NCI-H2196 (cell line): ENCODE measurements at regions not wholly inside any gene's neighbourhood (a gene's known extent, or its start where the extent isn't known, plus 50 kb on each side); places are given as distances from the start of the nearest gene placed in this dataset.
A peak's percentile ranks its signal among the peaks of the same experiment; 100 is the strongest.

Experiments used
- DNase-seq: peaks from one replicate; lab custom pipeline; 2025; ENCODE audit not compliant: unreplicated experiment; lab: John Stamatoyannopoulos, UW

DNA sequence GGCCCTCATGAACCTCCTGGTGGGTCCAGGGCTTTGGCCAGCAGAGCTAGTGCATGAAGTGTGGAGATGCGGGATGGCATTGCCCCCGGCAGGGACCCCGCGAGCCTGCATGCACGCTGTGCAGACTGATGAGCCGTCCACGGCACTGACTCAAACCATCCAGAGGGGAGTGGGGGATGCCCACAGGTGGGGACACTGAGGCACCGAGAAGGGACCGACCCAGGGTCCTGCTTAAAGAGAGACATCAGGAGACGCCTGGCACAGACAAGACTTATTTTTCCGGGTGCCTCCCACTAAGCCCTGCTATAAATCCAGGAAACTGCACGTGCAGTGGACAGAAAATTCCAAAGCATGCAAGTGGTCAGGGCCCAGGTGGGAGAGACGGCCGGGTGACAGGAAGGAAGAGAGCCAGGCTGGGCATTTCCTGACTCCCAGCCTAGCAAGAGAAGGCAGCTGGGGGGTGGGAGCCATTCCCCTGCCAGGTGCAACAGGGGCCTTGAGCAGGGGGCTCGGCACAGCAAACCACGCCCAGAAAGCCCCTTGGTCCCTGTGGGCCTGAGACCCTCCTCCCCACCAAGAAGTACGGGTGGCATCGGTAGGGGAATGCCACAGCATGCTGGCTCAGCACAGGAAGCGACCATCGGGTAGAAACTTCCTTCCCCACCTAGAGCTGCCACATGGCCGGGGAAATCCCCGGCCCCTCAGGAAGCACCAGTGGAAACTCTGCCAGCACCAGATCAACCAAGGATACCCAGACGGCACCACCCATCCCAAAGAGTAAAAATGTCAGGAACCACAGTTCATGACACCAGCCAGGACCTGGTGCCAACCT, 91.5 kb downstream of the FOXL3 start:
- no peak for DNase-seq

GRCh38 chr7:382043-382400, 92.1 kb downstream of the FOXL3 start:
- DNase-seq: no peak

GRCh38 chr7:386385-386784, 96.4 kb downstream of the FOXL3 start:
- DNase-seq: no peak

DNA sequence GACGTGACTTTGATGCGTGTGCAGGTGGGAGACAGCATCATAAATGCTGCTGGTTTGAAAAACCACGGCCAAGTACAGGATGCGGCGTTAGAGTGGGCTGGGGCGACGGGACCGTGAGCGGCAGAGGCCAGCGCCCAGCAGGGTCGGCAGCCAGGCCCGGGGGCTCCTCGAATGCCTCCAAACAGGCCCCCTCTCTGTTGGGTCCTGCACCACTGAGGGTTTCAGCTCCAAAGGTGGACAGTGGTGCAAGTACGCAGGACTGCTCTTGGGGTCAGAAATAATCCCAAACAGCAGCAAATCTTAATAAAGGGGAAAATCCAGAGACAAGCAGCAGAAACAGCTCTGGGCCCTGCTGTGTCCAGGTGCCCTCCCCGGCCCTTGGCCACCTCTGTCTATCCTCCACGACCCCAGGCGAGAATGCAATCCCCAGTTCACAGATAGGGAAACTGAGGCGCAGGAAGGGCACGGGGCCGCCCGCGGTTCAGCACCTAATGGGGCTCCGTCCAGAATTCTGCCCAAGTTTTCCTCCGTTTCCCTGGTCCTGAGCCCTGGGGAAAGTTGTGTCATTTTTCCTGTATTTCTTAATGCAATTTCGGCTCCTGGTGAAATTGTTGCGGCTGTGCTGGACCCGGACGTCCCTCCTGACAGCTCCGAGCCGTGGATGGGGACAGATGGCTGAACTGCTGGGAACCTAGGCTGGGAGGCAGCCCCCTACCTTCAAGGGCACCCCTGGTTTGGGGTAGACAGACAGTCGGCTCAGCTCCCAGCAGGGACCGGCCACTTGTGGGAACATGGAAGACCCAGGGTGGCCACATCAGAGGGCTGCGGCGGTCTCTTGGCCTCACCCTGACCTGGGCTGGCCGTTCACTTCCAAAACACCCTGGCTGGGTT, 97.4 kb downstream of the FOXL3 start:
- DNase-seq: no peak

DNA sequence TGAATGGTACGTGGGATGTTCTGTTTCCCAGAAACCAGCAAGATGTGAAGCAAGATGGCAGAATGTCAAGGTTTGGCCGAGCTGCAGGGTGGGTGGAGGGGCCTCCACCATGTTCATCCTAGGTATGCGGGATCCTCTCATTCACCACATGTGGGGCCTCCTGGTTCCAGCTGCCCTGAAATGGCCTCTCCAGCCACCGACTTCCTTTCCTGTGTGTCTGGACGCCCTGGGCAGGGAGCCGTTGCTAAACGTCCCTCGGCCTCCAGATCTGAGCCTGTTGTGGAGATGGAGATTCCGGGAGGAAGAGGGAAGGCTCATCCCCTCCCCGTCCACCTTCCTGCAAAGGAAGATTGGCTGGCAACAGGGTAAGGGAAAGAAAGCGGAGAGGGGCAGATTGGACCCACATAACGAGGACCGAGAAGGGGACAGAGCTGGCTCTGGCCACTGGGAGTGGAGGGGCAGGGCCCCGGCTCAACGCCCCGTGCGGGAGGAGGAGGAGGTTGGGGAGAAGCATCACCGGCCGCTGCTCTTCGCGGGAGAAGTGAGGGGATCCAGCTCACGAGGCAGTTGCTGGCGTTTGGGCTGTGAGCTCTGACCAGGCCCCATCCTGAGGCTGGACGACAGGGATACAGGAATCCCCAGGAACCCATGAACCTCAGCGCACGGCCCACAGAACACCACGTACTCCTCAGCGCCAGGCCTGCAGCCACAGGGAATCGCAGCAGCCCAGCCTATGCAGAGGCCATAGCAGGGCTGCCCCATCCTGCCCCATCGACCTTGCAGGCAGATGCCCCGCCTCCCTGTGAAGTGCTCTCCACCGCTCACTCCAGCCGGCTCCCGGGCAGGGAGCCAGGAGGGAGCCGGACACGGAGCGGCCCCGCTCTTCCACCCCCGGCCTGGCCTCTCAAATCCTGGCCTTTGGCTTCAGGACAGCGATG, 98.3 kb downstream of the FOXL3 start:
- peak; percentile 52 for DNase-seq

DNA sequence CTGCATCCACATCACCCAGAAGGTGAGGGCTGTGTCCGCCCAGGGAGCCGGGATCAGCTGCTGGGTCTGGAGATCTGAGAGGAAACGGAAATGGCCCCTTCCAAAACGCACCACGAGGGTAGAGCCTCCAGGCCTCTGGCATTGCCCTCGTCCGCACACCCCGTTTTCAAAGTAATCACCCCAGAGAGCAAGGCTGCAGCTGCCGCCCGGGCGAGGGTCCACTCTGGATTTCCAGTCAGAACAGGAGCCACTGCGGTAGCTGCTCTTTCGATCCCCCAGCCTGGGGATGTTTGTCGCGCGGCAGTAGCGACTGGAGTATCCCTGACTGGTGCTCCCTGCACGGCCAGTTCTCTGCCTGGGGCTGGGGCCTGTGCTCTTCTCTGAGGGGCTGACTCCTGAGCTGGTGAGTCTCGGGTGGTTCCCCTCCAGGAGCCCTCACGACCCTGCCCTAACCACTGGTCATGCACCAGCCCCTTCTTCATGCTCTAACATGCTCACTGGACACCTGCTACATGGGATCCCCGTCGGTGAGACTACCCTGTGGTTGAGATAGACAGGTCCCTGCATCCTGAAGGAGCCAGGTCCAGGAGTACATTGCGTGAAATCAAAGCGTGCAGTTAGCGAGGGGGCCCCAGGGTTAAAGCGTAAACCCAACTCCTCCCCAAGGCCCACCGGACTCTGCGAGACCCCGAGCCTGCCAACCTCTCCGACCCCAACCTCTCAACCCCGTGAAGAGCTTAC, 99.2 kb downstream of the FOXL3 start:
- DNase-seq: no peak

GRCh38 chr7:389911-390601, 100.1 kb downstream of the FOXL3 start:
- no peak for DNase-seq

GRCh38 chr7:390761-391410, 100.9 kb downstream of the FOXL3 start:
- no peak for DNase-seq

- no peak for DNase-seq
These were observed 101.5 kb downstream of the FOXL3 start for GRCh38 chr7:391411-391951.

DNA sequence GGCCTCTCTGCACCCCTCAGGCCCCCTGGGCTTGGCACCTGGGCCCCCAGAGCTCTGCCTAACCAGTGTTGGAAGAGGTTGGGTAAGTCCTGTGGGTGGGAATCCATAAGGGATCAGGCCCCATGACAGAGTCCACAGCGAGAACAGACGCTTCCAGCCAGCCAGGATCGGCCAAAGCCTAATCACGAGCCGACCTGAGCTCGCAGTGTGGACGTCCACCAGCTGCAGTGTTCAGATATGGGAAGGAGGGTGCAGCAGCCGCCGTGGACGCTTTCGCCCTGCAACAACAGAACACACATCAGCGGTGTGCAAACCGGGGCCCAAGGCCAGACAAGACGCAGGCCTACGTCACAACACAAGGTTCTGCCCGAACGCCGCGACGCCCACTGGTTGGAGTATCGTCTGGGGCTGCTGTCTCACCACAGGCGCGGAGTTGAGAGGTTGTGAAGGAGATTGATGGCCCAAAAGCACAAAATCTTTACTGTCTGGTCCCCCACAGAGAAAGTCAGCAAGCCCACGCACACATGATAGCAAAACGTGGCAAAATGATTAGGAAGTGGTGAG, 102.1 kb downstream of the FOXL3 start:
- DNase-seq: no peak

GRCh38 chr7:392822-393221, 102.9 kb downstream of the FOXL3 start:
- no peak for DNase-seq

DNA sequence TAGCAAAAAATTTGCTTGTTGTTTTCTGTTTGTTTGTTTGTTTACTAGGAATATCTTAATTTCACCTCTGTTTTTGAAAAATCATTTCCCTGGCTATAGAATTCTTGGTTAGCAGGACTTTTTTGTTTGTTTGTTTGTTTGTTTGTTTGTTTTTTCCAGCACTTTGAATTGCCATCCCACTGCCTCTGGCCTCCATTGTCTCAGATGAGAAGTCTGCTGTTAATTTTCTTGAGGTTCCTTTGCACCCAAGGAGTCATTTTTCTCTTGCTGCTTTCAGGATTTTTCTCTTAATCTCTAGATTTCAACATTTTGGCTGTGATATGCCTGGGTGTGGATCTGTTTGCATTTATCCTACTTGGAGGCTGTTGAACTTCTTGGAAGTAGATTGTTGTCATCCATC, 105.7 kb downstream of the FOXL3 start:
- DNase-seq: no peak

DNA sequence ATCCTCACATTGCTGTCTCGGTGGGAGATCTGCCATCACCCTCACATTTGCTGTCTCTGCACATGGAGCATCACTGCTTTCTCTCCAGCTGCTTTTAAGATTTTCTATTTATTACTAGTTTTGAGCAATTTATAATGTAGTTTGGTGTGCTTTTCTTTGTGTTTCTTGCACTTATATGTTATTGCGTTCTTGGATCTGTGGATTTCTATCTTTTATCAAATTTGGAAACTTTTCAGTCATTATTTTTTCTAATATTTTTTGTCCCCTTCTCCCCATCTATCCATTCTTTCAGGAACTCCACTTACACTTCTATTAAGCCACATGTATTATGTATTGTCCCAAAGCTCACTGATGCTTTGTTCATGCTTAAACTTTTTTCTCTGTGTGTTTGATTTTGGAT, 108.9 kb downstream of the FOXL3 start:
- no peak for DNase-seq

GRCh38 chr7:400901-401485, 111.0 kb downstream of the FOXL3 start:
- DNase-seq: no peak

- no peak for DNase-seq
These were observed 111.5 kb downstream of the FOXL3 start for GRCh38 chr7:401495-401894.

- DNase-seq: no peak
These were observed 114.7 kb downstream of the PDGFA start for GRCh38 chr7:404812-405488.

DNA sequence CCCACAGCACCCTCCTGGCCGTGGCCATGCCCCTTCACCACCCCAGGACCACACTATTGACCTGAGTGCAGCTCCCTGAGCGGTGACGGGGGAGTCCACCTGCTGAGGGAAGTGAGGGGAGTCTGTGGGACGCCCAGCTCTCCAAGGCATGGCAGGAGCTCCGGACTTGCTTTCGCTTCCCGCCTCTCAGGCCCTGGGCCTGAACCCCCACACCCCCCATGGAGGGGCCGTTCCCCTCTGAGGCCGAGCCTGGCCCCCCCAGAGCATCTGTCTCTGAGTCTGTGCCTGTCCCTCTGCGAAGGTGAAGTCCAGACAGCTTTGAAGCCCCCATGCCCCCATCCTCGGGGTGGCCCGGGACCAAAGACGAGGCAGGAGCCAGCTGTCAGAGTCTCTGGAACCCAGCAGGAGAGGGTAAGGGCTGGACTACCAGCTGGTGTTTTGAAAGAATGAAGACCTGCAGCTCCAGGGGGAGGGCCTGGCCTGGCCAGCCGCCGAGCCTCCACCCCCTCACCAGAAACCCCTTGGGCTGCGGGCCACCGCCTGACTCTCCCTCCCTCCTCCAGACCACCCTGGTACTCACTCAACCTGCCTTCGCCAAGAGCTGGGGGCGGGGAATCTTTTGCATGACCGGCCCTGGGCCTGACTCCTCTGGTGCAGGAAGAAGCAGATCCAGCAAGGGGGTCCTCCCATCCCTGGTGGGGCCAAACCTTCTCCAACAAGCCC, 114.0 kb downstream of the PDGFA start:
- DNase-seq: no peak
